ENCODE measurements at regions not wholly inside any gene's neighbourhood (a gene's known extent, or its start where the extent isn't known, plus 50 kb on each side); places are given as distances from the start of the nearest gene placed in this dataset.

DNA sequence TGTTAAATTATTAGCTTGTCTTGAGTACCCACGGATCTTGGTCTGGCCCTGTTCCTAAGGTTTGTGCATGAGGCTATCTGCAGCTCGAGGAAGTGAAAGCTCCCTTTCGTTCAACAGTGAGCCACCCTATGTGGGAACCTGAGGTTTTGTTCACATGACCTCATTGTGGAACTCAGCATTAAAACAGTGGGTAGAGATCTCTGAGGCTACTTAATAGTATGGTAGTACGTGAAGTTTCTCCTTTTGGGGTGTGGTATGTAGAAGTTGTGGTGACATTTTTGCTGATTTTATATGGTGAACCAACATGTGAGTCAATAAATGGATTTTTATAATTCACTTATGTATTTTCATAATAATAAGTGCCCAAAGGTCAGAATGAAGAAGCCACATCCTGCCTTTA, 252.7 kb upstream of the FERD3L start:
- TF ChIP-seq CTCF (IDR thresholded peaks at IDR 0.05) (no peak), POLR2A (IDR thresholded peaks at IDR 0.05) (no peak)

Data from esophagus squamous epithelium (tissue), 4 donors.